Astrocyte (in vitro differentiated cells and primary cell): ENCODE measurements at regions not wholly inside any gene's neighbourhood (a gene's known extent, or its start where the extent isn't known, plus 50 kb on each side); places are given as distances from the start of the nearest gene placed in this dataset.

Experiments used
- DNase-seq: peaks from one replicate; pipeline ENCODE4 v3.0.0-alpha.2; 2010; ENCODE audit warnings: low read depth
- FAIRE-seq: peaks from 2 replicates; lab custom pipeline; 2011; peaks lifted over from hg19 to GRCh38; lab: Jason Lieb, UNC
- H2AFZ ChIP-seq: 2 replicates; pipeline ENCODE4 v1.6.0; 2012; ENCODE audit warnings: low read depth, low read length, inconsistent platforms
- H3K27ac ChIP-seq: 2 replicates; pipeline ENCODE4 v1.5.1; 2011; ENCODE audit warnings: low read depth, low read length, inconsistent platforms
- H3K27me3 ChIP-seq: 2 replicates; pipeline ENCODE4 v1.6.0; 2011; ENCODE audit warnings: low read length, inconsistent platforms; ENCODE audit not compliant: insufficient read depth
- H3K36me3 ChIP-seq: 2 replicates; pipeline ENCODE4 v1.5.1; 2011; ENCODE audit warnings: low read length, inconsistent platforms; ENCODE audit not compliant: insufficient read depth
- H3K4me1 ChIP-seq: 2 replicates; pipeline ENCODE4 v1.5.1; 2011; ENCODE audit warnings: low read length, inconsistent platforms; ENCODE audit not compliant: insufficient read depth
- H3K4me2 ChIP-seq: 2 replicates; pipeline ENCODE4 v1.6.0; 2012; ENCODE audit warnings: low read length, inconsistent platforms
- H3K4me3 ChIP-seq: 2 replicates; pipeline ENCODE4 v1.5.1; 2011; ENCODE audit warnings: low read depth, mild to moderate bottlenecking, low read length, inconsistent platforms; ENCODE audit not compliant: insufficient read depth
- H3K79me2 ChIP-seq: 2 replicates; pipeline ENCODE4 v1.6.0; 2012; ENCODE audit warnings: mild to moderate bottlenecking, low read length, inconsistent platforms; ENCODE audit not compliant: insufficient read depth
- H3K9ac ChIP-seq: 2 replicates; pipeline ENCODE4 v1.6.0; 2012; ENCODE audit warnings: mild to moderate bottlenecking, low read length, inconsistent platforms
- H3K9me3 ChIP-seq: 2 replicates; pipeline ENCODE4 v1.5.1; 2012; ENCODE audit warnings: low read depth, mild to moderate bottlenecking, low read length, inconsistent platforms; ENCODE audit not compliant: insufficient read depth
- H4K20me1 ChIP-seq: 2 replicates; pipeline ENCODE4 v1.6.0; 2012; ENCODE audit warnings: low read length, inconsistent platforms; ENCODE audit not compliant: insufficient read depth
- H3K27ac Mint-ChIP-seq: one replicate; pipeline ENCODE4 v1.8.0; 2021; ENCODE audit warnings: mild to moderate bottlenecking, mixed read lengths; ENCODE audit not compliant: unreplicated experiment
- H3K27me3 Mint-ChIP-seq: one replicate; pipeline ENCODE4 v1.8.0; 2021; ENCODE audit warnings: low read depth, mixed read lengths; ENCODE audit not compliant: unreplicated experiment
- H3K36me3 Mint-ChIP-seq: one replicate; pipeline ENCODE4 v1.8.0; 2021; ENCODE audit warnings: low read depth, mixed read lengths; ENCODE audit not compliant: unreplicated experiment
- H3K4me1 Mint-ChIP-seq: one replicate; pipeline ENCODE4 v1.8.0; 2021; ENCODE audit warnings: low read depth, mixed read lengths; ENCODE audit not compliant: unreplicated experiment
- H3K4me3 Mint-ChIP-seq: one replicate; pipeline ENCODE4 v1.8.0; 2021; ENCODE audit warnings: mild to moderate bottlenecking, moderate library complexity, mixed read lengths; ENCODE audit not compliant: unreplicated experiment
- H3K9me3 Mint-ChIP-seq: one replicate; pipeline ENCODE4 v1.8.0; 2021; ENCODE audit warnings: mild to moderate bottlenecking, mixed read lengths; ENCODE audit not compliant: unreplicated experiment
- EZH2 ChIP-seq: IDR thresholded peaks from 2 replicates; pipeline ENCODE4 v1.6.1; 2012; ENCODE audit warnings: mild to moderate bottlenecking, low read length, inconsistent platforms; ENCODE audit not compliant: insufficient read depth
- TF ChIP-seq, protein P1 (sequence below): IDR thresholded peaks from 2 replicates; pipeline ENCODE4 v1.5.1; 2011; ENCODE audit warnings: low read depth, mild to moderate bottlenecking, inconsistent platforms, low read length, moderate library complexity; ENCODE audit not compliant: insufficient read depth

DNA sequence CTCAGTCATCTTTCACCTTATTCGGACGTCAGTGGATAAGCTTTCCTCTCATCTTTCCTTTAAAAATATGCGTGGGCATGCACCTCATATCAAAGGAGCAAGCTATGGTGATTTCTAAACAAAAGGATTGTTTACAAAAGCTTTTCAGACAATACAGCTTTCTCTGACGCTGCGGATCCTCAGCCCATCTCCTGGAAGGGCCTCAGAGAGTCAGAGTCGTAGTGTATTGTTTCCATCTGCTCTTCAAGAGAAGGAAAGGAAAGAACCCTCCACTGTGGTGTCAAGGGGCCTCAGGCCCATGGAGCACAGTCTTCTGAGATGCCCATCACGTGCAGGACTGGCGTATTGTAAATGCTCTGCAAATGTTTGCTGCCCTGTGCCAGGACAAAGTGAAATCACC, 163.4 kb upstream of the MAP1B start:
- no peak for TF ChIP-seq EZH2
- TF ChIP-seq, protein P1, sequence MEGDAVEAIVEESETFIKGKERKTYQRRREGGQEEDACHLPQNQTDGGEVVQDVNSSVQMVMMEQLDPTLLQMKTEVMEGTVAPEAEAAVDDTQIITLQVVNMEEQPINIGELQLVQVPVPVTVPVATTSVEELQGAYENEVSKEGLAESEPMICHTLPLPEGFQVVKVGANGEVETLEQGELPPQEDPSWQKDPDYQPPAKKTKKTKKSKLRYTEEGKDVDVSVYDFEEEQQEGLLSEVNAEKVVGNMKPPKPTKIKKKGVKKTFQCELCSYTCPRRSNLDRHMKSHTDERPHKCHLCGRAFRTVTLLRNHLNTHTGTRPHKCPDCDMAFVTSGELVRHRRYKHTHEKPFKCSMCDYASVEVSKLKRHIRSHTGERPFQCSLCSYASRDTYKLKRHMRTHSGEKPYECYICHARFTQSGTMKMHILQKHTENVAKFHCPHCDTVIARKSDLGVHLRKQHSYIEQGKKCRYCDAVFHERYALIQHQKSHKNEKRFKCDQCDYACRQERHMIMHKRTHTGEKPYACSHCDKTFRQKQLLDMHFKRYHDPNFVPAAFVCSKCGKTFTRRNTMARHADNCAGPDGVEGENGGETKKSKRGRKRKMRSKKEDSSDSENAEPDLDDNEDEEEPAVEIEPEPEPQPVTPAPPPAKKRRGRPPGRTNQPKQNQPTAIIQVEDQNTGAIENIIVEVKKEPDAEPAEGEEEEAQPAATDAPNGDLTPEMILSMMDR = no peak
- Histone ChIP-seq H4K20me1 (no peaks in the 10 kb centered on the region), H3K36me3 (no peaks in the 10 kb centered on the region)

DNA sequence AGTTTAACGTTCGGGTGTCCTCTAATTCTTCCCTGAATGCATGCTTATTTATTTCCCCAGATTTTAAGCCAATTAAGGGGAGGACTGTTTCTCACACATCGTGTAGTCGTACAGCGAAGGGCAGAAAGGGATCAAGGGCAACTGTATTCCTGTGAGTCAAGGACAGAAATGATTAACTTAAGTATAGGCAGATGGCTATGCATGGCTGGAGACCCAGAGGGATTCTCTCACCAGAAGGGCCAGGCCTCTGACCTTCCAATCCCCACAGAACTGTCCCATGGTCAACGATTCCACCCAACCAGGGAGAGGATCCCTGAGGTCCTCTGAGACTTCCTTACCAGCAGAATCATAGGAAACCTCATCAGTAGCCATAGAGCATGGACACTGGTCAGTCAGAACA, 161.8 kb upstream of the MAP1B start:
- Mint-ChIP-seq H3K4me3 (no peak overlapping the region), H3K4me1 (no peaks in the 10 kb centered on the region), H3K9me3 (peaks cover 23% of the 10 kb centered on the region), H3K27ac (no peak overlapping the region), H3K27me3 (peaks cover 10% of the 10 kb centered on the region), H3K36me3 (no peaks in the 10 kb centered on the region)
- FAIRE-seq = no peak
- Histone ChIP-seq H3K4me1 (no peaks in the 10 kb centered on the region), H3K4me3 (no peak overlapping the region), H3K79me2 (no peaks in the 10 kb centered on the region), H3K9ac (no peak overlapping the region), H4K20me1 (no peaks in the 10 kb centered on the region), H3K4me2 (no peak overlapping the region), H3K27ac (no peak overlapping the region), H3K36me3 (no peaks in the 10 kb centered on the region), H3K9me3 (peaks cover 4% of the 10 kb centered on the region), H3K27me3 (no peaks in the 10 kb centered on the region), H2AFZ (no peak overlapping the region)
- no peak for TF ChIP-seq EZH2
- TF ChIP-seq, protein P1 = no peak
- DNase-seq = no peak

More for the DNA sequence above, 163.4 kb upstream of the MAP1B start:
- no peak overlapping the region for H3K9ac ChIP-seq
- Mint-ChIP-seq H3K9me3 (peaks cover 19% of the 10 kb centered on the region), H3K4me3 (no peak overlapping the region), H3K27ac (no peak overlapping the region), H3K36me3 (no peaks in the 10 kb centered on the region), H3K4me1 (peaks cover 3% of the 10 kb centered on the region), H3K27me3 (peaks cover 13% of the 10 kb centered on the region)
- no peaks in the 10 kb centered on the region for H3K79me2 ChIP-seq
- peaks cover 1% of the 10 kb centered on the region for H3K9me3 ChIP-seq
- H3K27ac ChIP-seq = no peak overlapping the region
- no peak for FAIRE-seq
- DNase-seq = no peak
- H2AFZ ChIP-seq = no peak overlapping the region
- H3K4me1 ChIP-seq = no peaks in the 10 kb centered on the region
- H3K27me3 ChIP-seq = no peaks in the 10 kb centered on the region
- H3K4me3 ChIP-seq = no peak overlapping the region
- H3K4me2 ChIP-seq = no peak overlapping the region

DNA sequence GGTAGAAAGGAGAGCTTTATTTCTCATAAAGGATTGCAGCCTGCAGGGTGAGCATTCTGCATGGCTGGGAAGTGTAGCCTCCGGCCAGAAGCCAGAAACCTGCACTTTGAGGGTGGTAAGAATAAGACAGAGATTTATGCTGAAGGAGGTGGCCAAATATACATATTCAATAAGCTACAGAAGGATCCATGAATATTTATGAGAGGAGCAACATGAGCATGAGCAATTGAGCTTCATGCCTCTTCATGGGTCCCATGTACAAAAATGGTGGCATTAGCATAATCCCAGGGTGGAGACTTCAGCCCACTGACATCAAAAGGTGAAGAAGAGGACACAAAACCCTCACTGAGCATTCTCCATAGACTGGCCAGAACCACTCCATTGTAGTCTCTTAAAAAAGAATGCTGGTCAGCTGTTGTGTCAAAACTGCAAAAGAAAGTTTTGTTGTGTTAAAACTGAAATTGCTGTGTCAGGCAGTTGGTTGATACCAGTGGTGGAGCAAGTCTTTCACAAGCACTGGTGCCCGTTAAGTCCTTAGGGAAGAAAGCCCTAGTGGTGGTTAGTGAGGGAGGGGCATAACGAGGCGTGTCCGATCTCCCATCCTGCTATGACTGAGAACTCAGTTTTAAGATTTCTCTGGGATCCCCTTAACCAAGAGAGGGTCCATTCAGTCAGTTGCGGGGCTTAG, 160.8 kb upstream of the MAP1B start:
- H3K27me3 Mint-ChIP-seq = peaks cover 10% of the 10 kb centered on the region
- Histone ChIP-seq H3K36me3 (no peaks in the 10 kb centered on the region), H4K20me1 (no peaks in the 10 kb centered on the region), H3K4me3 (no peak overlapping the region), H3K27ac (no peak overlapping the region), H3K9ac (no peak overlapping the region), H3K9me3 (peaks cover 4% of the 10 kb centered on the region), H3K79me2 (no peaks in the 10 kb centered on the region), H3K27me3 (no peaks in the 10 kb centered on the region), H2AFZ (no peak overlapping the region), H3K4me1 (no peaks in the 10 kb centered on the region), H3K4me2 (no peak overlapping the region)
- no peak for FAIRE-seq
- H3K4me1 Mint-ChIP-seq = no peaks in the 10 kb centered on the region
- no peak overlapping the region for H3K4me3 Mint-ChIP-seq
- H3K9me3 Mint-ChIP-seq = peaks cover 23% of the 10 kb centered on the region
- TF ChIP-seq, protein P1 = no peak
- no peak for TF ChIP-seq EZH2
- no peak overlapping the region for H3K27ac Mint-ChIP-seq
- H3K36me3 Mint-ChIP-seq = no peaks in the 10 kb centered on the region
- DNase-seq = no peak
